ENCODE measurements at regions not wholly inside any gene's neighbourhood (a gene's known extent, or its start where the extent isn't known, plus 50 kb on each side); places are given as distances from the start of the nearest gene placed in this dataset.

DNA sequence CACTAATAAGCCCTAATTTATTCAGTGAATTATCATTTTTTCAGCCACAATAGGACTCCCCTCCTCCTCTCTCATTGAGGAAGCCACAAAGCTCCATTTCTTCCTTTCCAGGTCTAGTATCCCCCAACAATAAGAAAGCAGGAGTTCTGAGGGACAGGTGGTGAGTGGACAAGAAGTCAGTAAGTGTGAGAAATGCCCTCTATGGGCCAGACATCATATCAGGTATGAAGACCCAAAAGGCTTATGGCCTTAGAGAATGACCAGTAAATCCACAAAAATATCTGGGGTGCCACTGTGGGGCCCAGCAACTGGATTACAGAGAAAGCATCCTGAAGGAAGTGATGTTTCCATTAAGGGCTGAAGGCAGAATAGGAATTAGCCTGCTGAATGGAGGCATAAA lies 175.7 kb downstream of the TRIM33 start:
- no peak for TF ChIP-seq CTCF (IDR thresholded peaks at IDR 0.05; ENCODE audit: control extremely low read depth, extremely low read depth)
- Histone ChIP-seq H3K9ac (ENCODE audit: insufficient read depth in 1 of 2, low read length in 2 of 2) (no peak overlapping the region), H3K4me1 (ENCODE audit: control insufficient read depth in 5 of 5, insufficient read depth in 5 of 5, low read length in 5 of 5) (peaks cover 0 to 19% (median 0%) of the 10 kb centered on the region in 5 donors), H3K9me3 (ENCODE audit: control insufficient read depth in 4 of 4, insufficient read depth in 3 of 4, low read length in 3 of 4) (no peaks in the 10 kb centered on the region), H3K27ac (ENCODE audit: low read depth in 1 of 2, low read length in 1 of 2) (no peak overlapping the region), H3K27me3 (ENCODE audit: control insufficient read depth in 3 of 3, insufficient read depth in 3 of 3, low read length in 2 of 3) (no peaks in the 10 kb centered on the region), H3K4me3 (no peak overlapping the region), H3K36me3 (ENCODE audit: control insufficient read depth in 4 of 4, insufficient read depth in 4 of 4, low read length in 4 of 4) (no peaks in the 10 kb centered on the region)
- no peak for ATAC-seq (ENCODE audit: insufficient read depth, low FRiP score)
- no peak for DNase-seq

DNA sequence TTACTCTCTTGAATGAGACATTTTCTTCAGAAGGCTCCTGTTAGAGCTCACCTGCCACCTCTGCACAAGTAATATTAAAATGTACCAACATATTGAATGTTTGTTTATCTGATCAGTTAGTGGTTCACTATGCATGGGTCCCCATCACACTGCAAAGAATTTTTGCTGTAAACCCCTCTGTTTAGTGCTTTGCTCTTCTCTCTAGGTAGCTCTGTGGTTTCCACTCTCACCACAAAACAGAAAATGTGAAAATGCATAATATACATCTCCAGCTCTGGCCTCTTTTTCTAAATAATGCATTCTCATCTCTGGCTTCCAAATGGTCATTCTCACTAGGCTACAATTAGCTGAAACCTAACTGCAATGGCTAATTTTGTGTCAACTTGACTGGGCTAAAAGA lies 176.7 kb downstream of the TRIM33 start:
- ATAC-seq (ENCODE audit: insufficient read depth, low FRiP score) = no peak
- H3K36me3 ChIP-seq (ENCODE audit: control insufficient read depth in 4 of 4, insufficient read depth in 4 of 4, low read length in 4 of 4) = no peaks in the 10 kb centered on the region
- H3K9ac ChIP-seq (ENCODE audit: insufficient read depth in 1 of 2, low read length in 2 of 2) = no peak overlapping the region
- H3K4me3 ChIP-seq = no peak overlapping the region
- no peaks in the 10 kb centered on the region for H3K27me3 ChIP-seq (ENCODE audit: control insufficient read depth in 3 of 3, insufficient read depth in 3 of 3, low read length in 2 of 3)
- TF ChIP-seq CTCF (IDR thresholded peaks at IDR 0.05; ENCODE audit: control extremely low read depth, extremely low read depth) = no peak
- H3K27ac ChIP-seq (ENCODE audit: low read depth in 1 of 2, low read length in 1 of 2) = no peak overlapping the region
- H3K9me3 ChIP-seq (ENCODE audit: control insufficient read depth in 4 of 4, insufficient read depth in 3 of 4, low read length in 3 of 4) = no peaks in the 10 kb centered on the region
- H3K4me1 ChIP-seq (ENCODE audit: control insufficient read depth in 5 of 5, insufficient read depth in 5 of 5, low read length in 5 of 5) = peaks cover 0 to 16% (median 0%) of the 10 kb centered on the region in 5 donors
- no peak for DNase-seq

DNA sequence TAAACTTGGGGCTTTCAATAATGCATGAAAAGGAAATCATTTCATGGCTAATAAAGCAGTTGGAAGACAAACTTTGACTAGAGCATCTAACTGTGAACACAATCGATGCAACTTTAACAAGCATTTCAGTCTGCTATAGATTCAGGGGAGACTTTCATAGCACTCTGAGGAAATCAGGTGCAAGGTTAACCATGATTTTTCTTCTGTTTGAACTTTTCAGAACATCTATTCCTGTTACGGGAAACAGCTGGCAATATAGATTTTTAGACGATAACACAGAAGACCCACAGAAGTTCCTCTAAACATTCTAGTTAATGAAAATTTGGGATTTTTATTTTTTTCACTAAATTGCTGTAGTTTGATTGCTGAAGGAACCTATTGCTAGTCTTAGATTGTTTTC lies 177.3 kb downstream of the TRIM33 start:
- H3K4me3 ChIP-seq = no peak overlapping the region
- peaks cover 0 to 14% (median 0%) of the 10 kb centered on the region in 5 donors for H3K4me1 ChIP-seq (ENCODE audit: control insufficient read depth in 5 of 5, insufficient read depth in 5 of 5, low read length in 5 of 5)
- no peak overlapping the region for H3K27ac ChIP-seq (ENCODE audit: low read depth in 1 of 2, low read length in 1 of 2)
- H3K9me3 ChIP-seq (ENCODE audit: control insufficient read depth in 4 of 4, insufficient read depth in 3 of 4, low read length in 3 of 4) = no peaks in the 10 kb centered on the region
- 34 to 65% methylated on average over 3 of the region's 3 CpGs for WGBS, 2 donors
- peaks cover 0 to 2% (median 0%) of the 10 kb centered on the region in 3 donors for H3K27me3 ChIP-seq (ENCODE audit: control insufficient read depth in 3 of 3, insufficient read depth in 3 of 3, low read length in 2 of 3)
- no peaks in the 10 kb centered on the region for H3K36me3 ChIP-seq (ENCODE audit: control insufficient read depth in 4 of 4, insufficient read depth in 4 of 4, low read length in 4 of 4)
- no peak for ATAC-seq (ENCODE audit: insufficient read depth, low FRiP score)
- no peak overlapping the region for H3K9ac ChIP-seq (ENCODE audit: insufficient read depth in 1 of 2, low read length in 2 of 2)
- DNase-seq = no peak
- no peak for TF ChIP-seq CTCF (IDR thresholded peaks at IDR 0.05; ENCODE audit: control extremely low read depth, extremely low read depth)

- no peak overlapping the region for H3K9ac ChIP-seq (ENCODE audit: insufficient read depth in 1 of 2, low read length in 2 of 2)
- H3K9me3 ChIP-seq (ENCODE audit: control insufficient read depth in 4 of 4, insufficient read depth in 3 of 4, low read length in 3 of 4) = no peaks in the 10 kb centered on the region
- H3K4me1 ChIP-seq (ENCODE audit: control insufficient read depth in 5 of 5, insufficient read depth in 5 of 5, low read length in 5 of 5) = peaks cover 0 to 1% (median 0%) of the 10 kb centered on the region in 5 donors
- no peak for DNase-seq
- TF ChIP-seq CTCF (IDR thresholded peaks at IDR 0.05; ENCODE audit: control extremely low read depth, extremely low read depth) = no peak
- ATAC-seq (ENCODE audit: insufficient read depth, low FRiP score) = no peak
- peaks cover 0 to 4% (median 3%) of the 10 kb centered on the region in 3 donors for H3K27me3 ChIP-seq (ENCODE audit: control insufficient read depth in 3 of 3, insufficient read depth in 3 of 3, low read length in 2 of 3)
- no peaks in the 10 kb centered on the region for H3K36me3 ChIP-seq (ENCODE audit: control insufficient read depth in 4 of 4, insufficient read depth in 4 of 4, low read length in 4 of 4)
- H3K27ac ChIP-seq (ENCODE audit: low read depth in 1 of 2, low read length in 1 of 2) = no peak overlapping the region
- no peak overlapping the region for H3K4me3 ChIP-seq
Measured at GRCh38 chr1:114331936-114332335, 178.3 kb upstream of the SYT6 start.
